ENCODE measurements at regions not wholly inside any gene's neighbourhood (a gene's known extent, or its start where the extent isn't known, plus 50 kb on each side); places are given as distances from the start of the nearest gene placed in this dataset.

- Histone ChIP-seq H3K4me2 (replicated peaks; ENCODE audit: low read depth, low read length, poor library complexity, severe bottlenecking) (no peak overlapping the region), H3K27me3 (replicated peaks in 1 of 4; ENCODE audit: control extremely low read depth in 1 of 4, control insufficient read depth in 3 of 4, insufficient read depth in 4 of 4, low read length in 3 of 4) (peaks cover 0 to 26% (median 0%) of the 10 kb centered on the region in 4 experiments), H3K9me3 (ENCODE audit: control extremely low read depth in 1 of 3, control insufficient read depth in 2 of 3, insufficient read depth in 1 of 3, low read length in 2 of 3) (peaks cover 3 to 12% (median 4%) of the 10 kb centered on the region in 3 donors), H3K9ac (ENCODE audit: low read length) (no peak overlapping the region), H4K20me1 (ENCODE audit: control insufficient read depth, insufficient read depth, low read length, poor library complexity, severe bottlenecking) (no peaks in the 10 kb centered on the region), H3K4me1 (ENCODE audit: control insufficient read depth in 2 of 2, insufficient read depth in 2 of 2, low read length in 2 of 2) (no peaks in the 10 kb centered on the region), H2AFZ (ENCODE audit: insufficient read depth, low read depth, low read length, poor library complexity, severe bottlenecking) (no peak overlapping the region), H3K36me3 (replicated peaks in 1 of 2; ENCODE audit: control extremely low read depth in 1 of 2, control insufficient read depth in 1 of 2, extremely low read depth in 1 of 2, insufficient read depth in 2 of 2, low read length in 1 of 2) (no peaks in the 10 kb centered on the region), H3K4me3 (ENCODE audit: control extremely low read depth in 1 of 5, extremely low read depth in 1 of 5, insufficient read depth in 1 of 5, low read depth in 2 of 5, low read length in 4 of 5) (no peak overlapping the region), H3K79me2 (ENCODE audit: control insufficient read depth, insufficient read depth, low read length) (no peaks in the 10 kb centered on the region), H3K27ac (ENCODE audit: low read length in 2 of 2) (no peak overlapping the region)
- H3K4me1 Mint-ChIP-seq = no peaks in the 10 kb centered on the region
- intact Hi-C loops (cut with micrococcal nuclease) = no loop called here
- peaks cover 37% of the 10 kb centered on the region for H3K27me3 Mint-ChIP-seq
- WGBS (ENCODE audit: insufficient coverage) = 100% methylated on average over 1 of the region's 1 CpG
- DNase-seq (no peak), ATAC-seq (ENCODE audit: low read depth) (no peak)
- CTCF ChIA-PET = no interaction called here
- H3K27ac Mint-ChIP-seq = no peak overlapping the region
- TF ChIP-seq CTCF (IDR thresholded peaks at IDR 0.05) (no peak), EZH2 (IDR thresholded peaks at IDR 0.05; ENCODE audit: borderline replicate concordance, insufficient read depth, low read depth, low read length, poor library complexity, severe bottlenecking) (no peak)
- peaks cover 3% of the 10 kb centered on the region for H3K9me3 Mint-ChIP-seq (ENCODE audit: insufficient read depth)
- no peak overlapping the region for H3K4me3 Mint-ChIP-seq
- POLR2A ChIA-PET = no interaction called here
Measured at GRCh38 chr2:217267758-217268157, 407.9 kb upstream of the TNP1 start.

GRCh38 chr2:217263756-217264155 is 403.9 kb upstream of the TNP1 start:
- Histone ChIP-seq H3K27ac (ENCODE audit: low read length in 2 of 2) (no peak overlapping the region), H3K4me3 (ENCODE audit: control extremely low read depth in 1 of 5, extremely low read depth in 1 of 5, insufficient read depth in 1 of 5, low read depth in 2 of 5, low read length in 4 of 5) (no peak overlapping the region), H3K9ac (ENCODE audit: low read length) (no peak overlapping the region), H3K36me3 (replicated peaks in 1 of 2; ENCODE audit: control extremely low read depth in 1 of 2, control insufficient read depth in 1 of 2, extremely low read depth in 1 of 2, insufficient read depth in 2 of 2, low read length in 1 of 2) (no peaks in the 10 kb centered on the region), H3K27me3 (replicated peaks in 1 of 4; ENCODE audit: control extremely low read depth in 1 of 4, control insufficient read depth in 3 of 4, insufficient read depth in 4 of 4, low read length in 3 of 4) (peaks cover 0 to 13% (median 2%) of the 10 kb centered on the region in 4 experiments), H3K4me2 (replicated peaks; ENCODE audit: low read depth, low read length, poor library complexity, severe bottlenecking) (no peak overlapping the region), H4K20me1 (ENCODE audit: control insufficient read depth, insufficient read depth, low read length, poor library complexity, severe bottlenecking) (no peaks in the 10 kb centered on the region), H3K9me3 (ENCODE audit: control extremely low read depth in 1 of 3, control insufficient read depth in 2 of 3, insufficient read depth in 1 of 3, low read length in 2 of 3) (peaks cover 3 to 12% (median 4%) of the 10 kb centered on the region in 3 donors), H3K4me1 (ENCODE audit: control insufficient read depth in 2 of 2, insufficient read depth in 2 of 2, low read length in 2 of 2) (no peaks in the 10 kb centered on the region), H2AFZ (ENCODE audit: insufficient read depth, low read depth, low read length, poor library complexity, severe bottlenecking) (no peak overlapping the region), H3K79me2 (ENCODE audit: control insufficient read depth, insufficient read depth, low read length) (no peaks in the 10 kb centered on the region)
- TF ChIP-seq EZH2 (IDR thresholded peaks at IDR 0.05; ENCODE audit: borderline replicate concordance, insufficient read depth, low read depth, low read length, poor library complexity, severe bottlenecking) (no peak), CTCF (IDR thresholded peaks at IDR 0.05) (no peak)
- peaks cover 3% of the 10 kb centered on the region for H3K9me3 Mint-ChIP-seq (ENCODE audit: insufficient read depth)
- CTCF ChIA-PET = no interaction called here
- H3K4me1 Mint-ChIP-seq = no peaks in the 10 kb centered on the region
- H3K27ac Mint-ChIP-seq = no peak overlapping the region
- no peak for DNase-seq
- no peak overlapping the region for H3K4me3 Mint-ChIP-seq
- WGBS (ENCODE audit: insufficient coverage) = no CpG with 5 or more reads among the region's 3 CpGs
- ATAC-seq (ENCODE audit: low read depth) = no peak
- POLR2A ChIA-PET = no interaction called here
- peaks cover 23% of the 10 kb centered on the region for H3K27me3 Mint-ChIP-seq
- intact Hi-C loops (cut with micrococcal nuclease) = no loop called here
